Tibial nerve (tissue), 4 donors: ENCODE measurements at regions not wholly inside any gene's neighbourhood (a gene's known extent, or its start where the extent isn't known, plus 50 kb on each side); places are given as distances from the start of the nearest gene placed in this dataset.

Experiments
- DNase-seq, 2 donors: peaks; one replicate each; pipeline ENCODE4 v3.0.0-alpha.2; 2019; ENCODE audit warnings: low spot score in 2 of 2
- H3K27ac ChIP-seq, 4 donors: fragments of 200-600 bp; sonication (generic) in 3 of 4; one replicate each; pipeline ENCODE4 v1.5.1; 2017 to 2019; ENCODE audit warnings: mild to moderate bottlenecking in 1 of 4
- H3K27me3 ChIP-seq, 2 donors: fragments of 200-600 bp; sonication (generic) in 1 of 2; one replicate each; pipeline versions ENCODE4 v1.5.1 to v1.6.0; 2017 to 2019
- H3K36me3 ChIP-seq, 3 donors: fragments of 200-600 bp; sonication (generic); one replicate each; pipeline ENCODE4 v1.5.1; 2018 to 2019
- H3K4me1 ChIP-seq, 4 donors: fragments of 200-600 bp; sonication (generic) in 3 of 4; one replicate each; pipeline ENCODE4 v1.5.1; 2017 to 2019
- H3K4me3 ChIP-seq, 4 donors: fragments of 200-600 bp; sonication (generic) in 3 of 4; one replicate each; pipeline ENCODE4 v1.5.1; 2017 to 2019; ENCODE audit warnings: mild to moderate bottlenecking in 1 of 4, moderate library complexity in 1 of 4
- H3K9me3 ChIP-seq, 4 donors: fragments of 200-600 bp; sonication (generic) in 3 of 4; one replicate each; pipeline ENCODE4 v1.5.1; 2017 to 2019
- CTCF ChIP-seq, 5 experiments: fragments of 200-600 bp in 3 of 5; fragments of 450-650 bp in 2 of 5; sonication (generic) in 3 of 5; IDR thresholded peaks; one replicate each; pipeline ENCODE4 v1.5.1; 2016 to 2019; ENCODE audit warnings: antibody characterized with exemption in 5 of 5, mild to moderate bottlenecking in 3 of 5, moderate library complexity in 2 of 5
- EP300 ChIP-seq, 2 donors: sonication (generic); formaldehyde crosslinking; IDR thresholded peaks; one replicate each; pipeline ENCODE4 v1.6.1; 2017; ENCODE audit warnings: antibody characterized with exemption in 2 of 2, mild to moderate bottlenecking in 1 of 2
- POLR2A ChIP-seq, 2 donors: fragments of 450-650 bp; IDR thresholded peaks; one replicate each; pipeline ENCODE4 v1.6.1; 2017; ENCODE audit warnings: antibody characterized with exemption in 2 of 2, mild to moderate bottlenecking in 2 of 2, moderate library complexity in 2 of 2
- WGBS, 2 donors: methylation state at CpG; one replicate each; pipeline ENCODE4 v1.1.5; 2018; 5-methylcytosine and 5-hydroxymethylcytosine counted together

- no peak for DNase-seq
- H3K27ac ChIP-seq: no peak overlapping the region
- no peaks in the 10 kb centered on the region for H3K36me3 ChIP-seq
- WGBS, 2 donors: 81 to 82% methylated on average over 11 of the region's 11 CpGs
- peaks cover 0 to 6% of the 10 kb centered on the region in 2 donors for H3K27me3 ChIP-seq
- peaks cover 0 to 14% (median 5%) of the 10 kb centered on the region in 4 donors for H3K4me1 ChIP-seq
- H3K4me3 ChIP-seq: no peak overlapping the region
- H3K9me3 ChIP-seq: no peaks in the 10 kb centered on the region
- no peak for TF ChIP-seq POLR2A (IDR thresholded peaks at IDR 0.05)
- no peak for TF ChIP-seq CTCF (IDR thresholded peaks at IDR 0.05)
- TF ChIP-seq EP300 (IDR thresholded peaks at IDR 0.05): no peak
Measured at GRCh38 chr16:86739808-86740207, 161.5 kb downstream of the FOXL1 start.

- peaks cover 0 to 14% (median 5%) of the 10 kb centered on the region in 4 donors for H3K4me1 ChIP-seq
- peaks cover 0 to 6% of the 10 kb centered on the region in 2 donors for H3K27me3 ChIP-seq
- TF ChIP-seq CTCF (IDR thresholded peaks at IDR 0.05) (no peak), POLR2A (IDR thresholded peaks at IDR 0.05) (no peak), EP300 (IDR thresholded peaks at IDR 0.05) (no peak)
- no peak overlapping the region for H3K4me3 ChIP-seq
- WGBS, 2 donors: 81 to 88% methylated on average over 17 of the region's 17 CpGs
- H3K9me3 ChIP-seq: no peaks in the 10 kb centered on the region
- peak overlapping the region in 2 of 4 donors; percentile 74 to 84 for H3K27ac ChIP-seq
- DNase-seq: no peak
- no peaks in the 10 kb centered on the region for H3K36me3 ChIP-seq
Measured at GRCh38 chr16:86740298-86740697, 161.9 kb downstream of the FOXL1 start.

GRCh38 chr16:86740906-86741799 lies 162.8 kb downstream of the FOXL1 start:
- peak overlapping the region in 2 of 4 donors; percentile 74 to 84 for H3K27ac ChIP-seq
- H3K27me3 ChIP-seq: peaks cover 0 to 6% of the 10 kb centered on the region in 2 donors
- H3K4me3 ChIP-seq: peak overlapping the region; percentile 15 to 39 (median 30)
- no peaks in the 10 kb centered on the region for H3K36me3 ChIP-seq
- peaks cover 0 to 14% (median 5%) of the 10 kb centered on the region in 4 donors for H3K4me1 ChIP-seq
- TF ChIP-seq POLR2A (IDR thresholded peaks at IDR 0.05): no peak
- TF ChIP-seq EP300 (IDR thresholded peaks at IDR 0.05): no peak
- no peak for TF ChIP-seq CTCF (IDR thresholded peaks at IDR 0.05)
- peak in 1 of 2 donors; percentile 15 for DNase-seq
- H3K9me3 ChIP-seq: no peaks in the 10 kb centered on the region
- WGBS, 2 donors: 8 to 11% methylated on average over 35 of the region's 35 CpGs

- Histone ChIP-seq H3K36me3 (no peaks in the 10 kb centered on the region), H3K27ac (no peak overlapping the region), H3K4me3 (no peak overlapping the region), H3K4me1 (peaks cover 0 to 14% (median 3%) of the 10 kb centered on the region in 4 donors), H3K9me3 (no peaks in the 10 kb centered on the region), H3K27me3 (no peaks in the 10 kb centered on the region)
- no peak for TF ChIP-seq CTCF (IDR thresholded peaks at IDR 0.05)
- TF ChIP-seq EP300 (IDR thresholded peaks at IDR 0.05): no peak
- no peak for TF ChIP-seq POLR2A (IDR thresholded peaks at IDR 0.05)
- DNase-seq: no peak
- 77 to 87% methylated on average over 13 of the region's 13 CpGs for WGBS, 2 donors
Measured at GRCh38 chr16:86747761-86748160, 169.4 kb downstream of the FOXL1 start.

- TF ChIP-seq POLR2A (IDR thresholded peaks at IDR 0.05) (no peak), EP300 (IDR thresholded peaks at IDR 0.05) (no peak), CTCF (IDR thresholded peaks at IDR 0.05) (no peak)
- Histone ChIP-seq H3K36me3 (no peaks in the 10 kb centered on the region), H3K4me1 (peaks cover 0 to 14% (median 3%) of the 10 kb centered on the region in 4 donors), H3K27me3 (no peaks in the 10 kb centered on the region), H3K27ac (no peak overlapping the region), H3K9me3 (no peaks in the 10 kb centered on the region), H3K4me3 (no peak overlapping the region)
- 76 to 81% methylated on average over 3 of the region's 3 CpGs for WGBS, 2 donors
- DNase-seq: no peak
Measured at GRCh38 chr16:86748652-86749051, 170.3 kb downstream of the FOXL1 start.
